GM10266 (cell line): ENCODE measurements at regions not wholly inside any gene's neighbourhood (a gene's known extent, or its start where the extent isn't known, plus 50 kb on each side); places are given as distances from the start of the nearest gene placed in this dataset.

Source experiments
- DNase-seq: peaks from one replicate; pipeline ENCODE4 v3.0.0; 2012; ENCODE audit errors: extremely low spot score
- TF ChIP-seq, protein P1 (sequence below): IDR thresholded peaks from 2 replicates; pipeline ENCODE4 v1.5.1; 2012; ENCODE audit warnings: mild to moderate bottlenecking, low read depth; ENCODE audit not compliant: control insufficient read depth, insufficient read depth; ENCODE audit errors: missing control alignments

DNA sequence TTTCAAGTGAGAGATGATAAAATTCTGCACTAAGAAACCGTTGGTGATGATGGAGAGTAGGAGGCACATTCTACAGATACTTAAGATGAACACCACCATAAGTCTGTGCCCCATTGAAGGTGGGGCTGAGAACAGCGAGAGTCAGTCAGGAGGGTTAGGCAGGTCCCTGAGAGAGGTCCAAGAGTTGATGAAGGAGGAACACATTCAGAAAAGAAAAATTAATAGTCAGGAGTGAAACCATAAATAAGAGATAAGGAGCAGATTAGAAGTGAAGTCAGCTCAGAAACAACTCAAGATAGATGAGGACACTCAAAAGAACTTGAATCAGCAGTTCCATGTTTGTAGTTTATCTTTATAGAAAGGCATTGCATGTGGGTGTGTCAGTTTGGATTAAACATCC is 727.2 kb upstream of the MARCKS start:
- TF ChIP-seq, protein P1, sequence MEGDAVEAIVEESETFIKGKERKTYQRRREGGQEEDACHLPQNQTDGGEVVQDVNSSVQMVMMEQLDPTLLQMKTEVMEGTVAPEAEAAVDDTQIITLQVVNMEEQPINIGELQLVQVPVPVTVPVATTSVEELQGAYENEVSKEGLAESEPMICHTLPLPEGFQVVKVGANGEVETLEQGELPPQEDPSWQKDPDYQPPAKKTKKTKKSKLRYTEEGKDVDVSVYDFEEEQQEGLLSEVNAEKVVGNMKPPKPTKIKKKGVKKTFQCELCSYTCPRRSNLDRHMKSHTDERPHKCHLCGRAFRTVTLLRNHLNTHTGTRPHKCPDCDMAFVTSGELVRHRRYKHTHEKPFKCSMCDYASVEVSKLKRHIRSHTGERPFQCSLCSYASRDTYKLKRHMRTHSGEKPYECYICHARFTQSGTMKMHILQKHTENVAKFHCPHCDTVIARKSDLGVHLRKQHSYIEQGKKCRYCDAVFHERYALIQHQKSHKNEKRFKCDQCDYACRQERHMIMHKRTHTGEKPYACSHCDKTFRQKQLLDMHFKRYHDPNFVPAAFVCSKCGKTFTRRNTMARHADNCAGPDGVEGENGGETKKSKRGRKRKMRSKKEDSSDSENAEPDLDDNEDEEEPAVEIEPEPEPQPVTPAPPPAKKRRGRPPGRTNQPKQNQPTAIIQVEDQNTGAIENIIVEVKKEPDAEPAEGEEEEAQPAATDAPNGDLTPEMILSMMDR: no peak
- DNase-seq: no peak

DNA sequence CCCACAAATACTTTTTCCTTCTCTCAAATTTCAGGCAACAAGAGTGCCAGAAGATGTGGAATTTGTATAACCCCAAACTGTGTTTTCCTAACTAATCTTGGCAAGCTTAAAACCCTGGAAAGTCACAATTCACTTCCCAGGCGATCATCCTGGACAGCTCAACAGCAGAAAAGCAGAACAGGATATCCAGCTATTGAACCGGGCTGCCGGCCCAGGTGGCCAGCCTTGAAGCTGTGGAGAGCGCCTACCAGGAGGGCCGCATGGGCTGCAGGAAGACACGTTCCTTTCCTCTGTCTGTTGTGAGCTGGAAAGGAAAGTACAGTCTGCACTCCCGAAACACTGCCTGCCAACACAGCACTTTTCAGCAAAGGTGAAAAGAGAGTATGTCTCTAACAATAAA is 719.7 kb upstream of the MARCKS start:
- no peak for DNase-seq
- TF ChIP-seq, protein P1: no peak

DNA sequence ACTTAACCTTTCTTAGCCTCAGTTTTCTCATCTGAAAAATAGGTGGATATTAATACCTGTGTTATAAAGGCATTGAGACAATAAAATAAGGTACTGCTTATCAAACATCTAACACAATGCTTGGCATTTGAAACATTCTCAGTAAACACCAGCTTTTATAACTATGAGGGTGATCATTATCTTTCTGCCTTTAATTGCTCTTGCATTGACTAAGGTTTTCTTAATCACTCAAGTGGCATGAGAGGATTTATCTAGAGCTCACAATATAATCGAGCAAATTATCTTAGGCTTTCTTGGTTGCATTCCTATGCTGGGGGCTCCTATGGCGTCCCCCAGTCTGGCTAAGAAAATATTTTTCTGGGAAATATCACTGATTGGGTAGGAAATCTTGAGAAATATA is 716.4 kb upstream of the MARCKS start:
- no peak for DNase-seq
- TF ChIP-seq, protein P1: no peak

DNA sequence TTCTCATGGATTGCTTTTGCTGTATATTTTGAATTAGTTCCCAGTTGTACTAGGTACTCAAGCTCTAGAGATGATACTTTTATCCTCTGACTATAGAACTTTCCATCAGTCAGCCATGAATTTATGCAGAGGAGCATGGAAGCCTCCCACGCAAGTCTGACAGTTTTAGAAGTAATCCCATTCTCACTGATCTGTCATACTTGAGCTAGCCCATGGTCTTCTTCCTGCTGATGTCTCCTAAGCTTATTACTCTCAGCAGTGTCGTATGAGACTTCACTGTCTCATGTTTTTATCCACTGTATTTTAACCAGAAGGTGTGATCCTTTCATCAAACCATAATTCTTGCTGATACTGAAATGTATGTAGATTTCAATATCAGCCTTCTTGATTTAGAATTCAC is 715.2 kb upstream of the MARCKS start:
- TF ChIP-seq, protein P1: no peak

DNA sequence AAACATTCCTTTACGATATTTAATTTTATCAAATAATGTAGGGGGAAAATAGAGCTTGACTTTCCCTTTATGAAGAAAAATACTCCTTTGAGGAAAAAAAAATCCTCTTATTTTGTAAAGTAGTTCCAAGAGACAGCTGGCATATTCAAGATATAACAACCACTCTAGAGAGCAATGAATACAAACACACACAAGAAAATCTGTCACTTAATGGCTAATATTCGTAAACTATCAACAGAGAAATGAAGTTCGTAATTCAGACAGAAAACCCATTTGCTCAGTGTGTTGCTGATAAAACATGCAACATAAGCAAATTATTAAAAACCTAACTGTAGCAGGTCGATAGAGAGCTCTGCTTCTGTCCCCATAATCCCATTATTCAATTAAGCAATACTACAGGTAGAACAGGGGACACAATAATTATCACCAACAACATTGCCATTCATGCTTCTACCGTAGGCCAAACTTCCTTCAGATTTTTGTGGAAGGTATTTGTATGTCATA is 714.4 kb upstream of the MARCKS start:
- DNase-seq: no peak
- TF ChIP-seq, protein P1: no peak

More for the DNA sequence above, 715.2 kb upstream of the MARCKS start:
- no peak for DNase-seq

DNA sequence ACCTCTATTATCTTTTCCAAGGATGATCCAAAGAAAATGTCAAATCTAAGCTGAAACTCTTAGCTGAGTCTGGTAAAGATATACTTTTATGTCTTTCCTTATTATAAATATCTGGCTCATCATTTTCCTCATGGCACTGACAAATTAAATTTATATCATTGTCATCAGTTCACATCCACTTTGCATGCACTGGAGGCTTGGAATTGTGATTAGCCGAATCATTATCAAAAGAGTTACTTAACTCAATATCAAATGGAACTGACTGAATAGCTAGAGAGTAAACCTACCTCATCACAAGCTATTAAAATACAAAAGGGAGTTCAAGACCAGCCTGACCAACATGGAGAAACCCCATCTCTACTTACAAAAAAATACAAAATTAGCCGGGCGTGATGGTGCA is 713.9 kb upstream of the MARCKS start:
- TF ChIP-seq, protein P1: no peak
- no peak for DNase-seq

DNA sequence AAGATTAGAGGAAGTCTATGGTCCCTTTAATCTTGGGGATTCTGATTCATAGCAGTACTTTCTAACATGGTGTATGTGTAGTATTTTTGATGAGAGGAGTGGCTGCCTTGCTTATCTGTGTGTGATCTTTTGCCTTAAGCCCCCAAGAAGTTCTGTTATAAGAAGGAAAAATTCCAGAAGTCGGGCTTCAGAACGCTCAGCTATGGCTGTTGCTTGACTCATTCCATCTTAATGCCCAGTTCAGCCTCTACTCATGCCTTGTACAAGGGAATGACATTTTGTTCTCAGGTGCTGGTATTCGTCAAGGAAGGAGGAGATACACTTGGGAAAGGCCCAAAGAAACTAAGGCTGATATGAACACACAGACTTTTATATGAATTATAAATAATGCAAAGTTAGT is 713.0 kb upstream of the MARCKS start:
- TF ChIP-seq, protein P1: no peak
- no peak for DNase-seq
